OCI-LY3 (cell line): ENCODE measurements at regions not wholly inside any gene's neighbourhood (a gene's known extent, or its start where the extent isn't known, plus 50 kb on each side); places are given as distances from the start of the nearest gene placed in this dataset.

Source experiments
- H2AFZ ChIP-seq: fragments of 200-600, 300-600 bp; shearing (Covaris generic); 2 replicates; pipeline ENCODE4 v1.6.0; 2014; ENCODE audit warnings: antibody characterized with exemption, low read depth, low read length
- H3K27ac ChIP-seq: fragments of 200-600, 300-600 bp; sonication (generic); 2 replicates; pipeline ENCODE4 v1.5.1; 2014; ENCODE audit warnings: mild to moderate bottlenecking, low read length, moderate library complexity, mixed read lengths
- H3K27me3 ChIP-seq: fragments of 200-600, 300-600 bp; sonication (generic); 2 replicates; pipeline ENCODE4 v1.6.1; 2014; ENCODE audit warnings: low read depth, low read length, mixed read lengths
- H3K36me3 ChIP-seq: fragments of 200-600, 300-600 bp; sonication (generic); replicated peaks from 2 replicates; pipeline ENCODE3; 2014; ENCODE audit warnings: low read depth, low read length, mixed read lengths
- H3K4me1 ChIP-seq: fragments of 300-600, 200-600 bp; sonication (generic); 2 replicates; pipeline ENCODE4 v1.6.1; 2014; ENCODE audit warnings: low read length, mixed read lengths
- H3K4me2 ChIP-seq: fragments of 200-600, 300-600 bp; sonication (generic); 2 replicates; pipeline ENCODE4 v1.6.1; 2014; ENCODE audit warnings: low read length, mixed read lengths
- H3K4me3 ChIP-seq: fragments of 300-600, 200-600 bp; sonication (generic); 2 replicates; pipeline ENCODE4 v1.5.1; 2014; ENCODE audit warnings: antibody characterized with exemption, mild to moderate bottlenecking, low read length, moderate library complexity
- H3K79me2 ChIP-seq: fragments of 300-600, 200-600 bp; shearing (Covaris generic); 2 replicates; pipeline ENCODE4 v1.6.1; 2014; ENCODE audit warnings: mild to moderate bottlenecking, low read length, mixed read lengths
- H3K9ac ChIP-seq: fragments of 300-600, 200-600 bp; shearing (Covaris generic); 2 replicates; pipeline ENCODE4 v1.6.0; 2014; ENCODE audit warnings: mild to moderate bottlenecking, low read length, moderate library complexity
- H3K9me3 ChIP-seq: fragments of 200-600, 300-600 bp; shearing (Covaris generic); 2 replicates; pipeline ENCODE4 v1.6.1; 2014; ENCODE audit warnings: low read length, mixed read lengths; ENCODE audit not compliant: insufficient read depth
- H4K20me1 ChIP-seq: fragments of 200-600, 300-600 bp; sonication (generic); 2 replicates; pipeline ENCODE4 v1.6.1; 2016; ENCODE audit warnings: low read length, mixed read lengths; ENCODE audit not compliant: insufficient read depth
- CTCF ChIP-seq: fragments of 200-600, 300-600 bp; sonication (generic); IDR thresholded peaks from 2 replicates; pipeline ENCODE4 v1.5.1; 2014; ENCODE audit warnings: antibody characterized with exemption, low read length, low read depth
- EZH2phosphoT487 ChIP-seq: fragments of 200-600 bp; shearing (Covaris generic); IDR thresholded peaks from 2 replicates; pipeline ENCODE4 v1.6.1; 2018; ENCODE audit warnings: antibody characterized with exemption, mixed run types, low read depth

GRCh38 chr20:12316794-12317193 is 399.1 kb downstream of the BTBD3 start:
- H3K4me1 ChIP-seq = no peaks in the 10 kb centered on the region
- no peaks in the 10 kb centered on the region for H3K9me3 ChIP-seq
- no peak overlapping the region for H3K4me3 ChIP-seq
- no peaks in the 10 kb centered on the region for H3K27me3 ChIP-seq
- no peak for TF ChIP-seq CTCF
- TF ChIP-seq EZH2phosphoT487 = no peak
- H4K20me1 ChIP-seq = no peaks in the 10 kb centered on the region
- H3K36me3 ChIP-seq = no peaks in the 10 kb centered on the region
- no peak overlapping the region for H3K27ac ChIP-seq
- no peaks in the 10 kb centered on the region for H3K79me2 ChIP-seq
- H3K9ac ChIP-seq = no peak overlapping the region
- no peak overlapping the region for H3K4me2 ChIP-seq
- no peak overlapping the region for H2AFZ ChIP-seq

GRCh38 chr20:12317433-12317832 is 399.7 kb downstream of the BTBD3 start:
- no peaks in the 10 kb centered on the region for H3K79me2 ChIP-seq
- no peaks in the 10 kb centered on the region for H3K27me3 ChIP-seq
- no peak overlapping the region for H3K9ac ChIP-seq
- H3K4me1 ChIP-seq = no peaks in the 10 kb centered on the region
- no peak overlapping the region for H3K4me3 ChIP-seq
- no peak for TF ChIP-seq CTCF
- no peak for TF ChIP-seq EZH2phosphoT487
- H3K27ac ChIP-seq = no peak overlapping the region
- H4K20me1 ChIP-seq = no peaks in the 10 kb centered on the region
- H3K9me3 ChIP-seq = no peaks in the 10 kb centered on the region
- H2AFZ ChIP-seq = no peak overlapping the region
- no peak overlapping the region for H3K4me2 ChIP-seq
- H3K36me3 ChIP-seq = no peaks in the 10 kb centered on the region

GRCh38 chr20:12318043-12318442 is 400.4 kb downstream of the BTBD3 start:
- Histone ChIP-seq H3K4me3 (no peak overlapping the region), H2AFZ (no peak overlapping the region), H3K27me3 (no peaks in the 10 kb centered on the region), H3K79me2 (no peaks in the 10 kb centered on the region), H3K9me3 (no peaks in the 10 kb centered on the region), H4K20me1 (no peaks in the 10 kb centered on the region), H3K4me2 (no peak overlapping the region), H3K36me3 (no peaks in the 10 kb centered on the region), H3K27ac (no peak overlapping the region), H3K9ac (no peak overlapping the region), H3K4me1 (no peaks in the 10 kb centered on the region)
- TF ChIP-seq EZH2phosphoT487 (no peak), CTCF (no peak)

- no peaks in the 10 kb centered on the region for H3K36me3 ChIP-seq
- no peak for TF ChIP-seq CTCF
- TF ChIP-seq EZH2phosphoT487 = no peak
- H3K4me3 ChIP-seq = no peak overlapping the region
- H3K9me3 ChIP-seq = no peaks in the 10 kb centered on the region
- H3K4me1 ChIP-seq = no peaks in the 10 kb centered on the region
- no peaks in the 10 kb centered on the region for H3K27me3 ChIP-seq
- no peaks in the 10 kb centered on the region for H4K20me1 ChIP-seq
- no peak overlapping the region for H3K4me2 ChIP-seq
- H3K79me2 ChIP-seq = no peaks in the 10 kb centered on the region
- H2AFZ ChIP-seq = no peak overlapping the region
- no peak overlapping the region for H3K9ac ChIP-seq
- no peak overlapping the region for H3K27ac ChIP-seq
Observed at GRCh38 chr20:12321736-12322135, 404.0 kb downstream of the BTBD3 start.
